H1 (cell line): ENCODE measurements at regions not wholly inside any gene's neighbourhood (a gene's known extent, or its start where the extent isn't known, plus 50 kb on each side); places are given as distances from the start of the nearest gene placed in this dataset.

Experiments used
- CTCF ChIA-PET: fragments of 300-600 bp; sonication (Branson Sonifier 250); formaldehyde crosslinking; loops from one replicate; lab custom pipeline; 2021; ENCODE audit not compliant: partially characterized antibody; lab: Charles Lee
- POLR2A ChIA-PET: fragments of 300-600 bp; sonication (Branson Sonifier 250); formaldehyde crosslinking; loops from one replicate; lab custom pipeline; 2021; ENCODE audit warnings: inconsistent platforms; ENCODE audit not compliant: partially characterized antibody; lab: Charles Lee
- DNase-seq, 2 experiments: peaks; one replicate each; pipeline versions ENCODE4 v3.0.0 to v3.0.0-alpha.2; 2010 to 2022; ENCODE audit warnings: low spot score in 2 of 2, low read depth in 1 of 2, mixed read lengths in 1 of 2
- FAIRE-seq: peaks from 2 replicates; lab custom pipeline; 2011; peaks lifted over from hg19 to GRCh38; lab: Jason Lieb, UNC
- H2AFZ ChIP-seq: 2 replicates; pipeline ENCODE4 v1.8.1; 2012; ENCODE audit warnings: low read length, inconsistent platforms
- H2AK5ac ChIP-seq: 2 replicates; pipeline ENCODE4 v1.6.1; 2013; ENCODE audit warnings: low read depth, low read length
- H2BK120ac ChIP-seq: replicated peaks from 2 replicates; pipeline ENCODE3; 2013; ENCODE audit warnings: low read depth, low read length, inconsistent platforms
- H2BK12ac ChIP-seq: 2 replicates; pipeline ENCODE4 v1.6.1; 2013; ENCODE audit warnings: low read depth, low read length
- H2BK15ac ChIP-seq: 2 replicates; pipeline ENCODE4 v1.6.1; 2013; ENCODE audit warnings: low read length
- H2BK20ac ChIP-seq: 2 replicates; pipeline ENCODE4 v1.6.1; 2013; ENCODE audit warnings: low read length
- H2BK5ac ChIP-seq: 2 replicates; pipeline ENCODE4 v1.6.1; 2013; ENCODE audit warnings: low read depth, low read length
- H3K14ac ChIP-seq: 2 replicates; pipeline ENCODE4 v1.6.1; 2013; ENCODE audit warnings: inconsistent platforms; ENCODE audit not compliant: insufficient read length
- H3K18ac ChIP-seq: 2 replicates; pipeline ENCODE4 v1.6.1; 2013; ENCODE audit warnings: low read length; ENCODE audit errors: extremely low read depth
- H3K23ac ChIP-seq: 2 replicates; pipeline ENCODE4 v1.6.1; 2013; ENCODE audit warnings: inconsistent platforms; ENCODE audit not compliant: insufficient read length
- H3K23me2 ChIP-seq: 2 replicates; pipeline ENCODE4 v1.6.1; 2013; ENCODE audit warnings: low read depth, low read length
- H3K27ac ChIP-seq: 2 replicates; pipeline ENCODE4 v1.6.1; 2011; ENCODE audit warnings: low read depth, low read length, inconsistent platforms
- H3K27me3 ChIP-seq, 4 experiments: replicated peaks in 1 of 4; 1 replicate in 1 of 4; 2 replicates in 3 of 4; pipeline versions ENCODE4 v1.6.1 to v1.8.1; 2011 to 2013; ENCODE audit warnings: low read length in 3 of 4, mild to moderate bottlenecking in 3 of 4, inconsistent platforms in 2 of 4, mixed read lengths in 2 of 4, moderate library complexity in 1 of 4; ENCODE audit not compliant: control insufficient read depth in 3 of 4, insufficient read depth in 3 of 4; ENCODE audit errors: extremely low read depth in 1 of 4
- H3K36me3 ChIP-seq, 4 experiments: 2 replicates each; pipeline versions ENCODE4 v1.6.1 to v1.8.1; 2011 to 2013; ENCODE audit warnings: mild to moderate bottlenecking in 4 of 4, low read length in 3 of 4, moderate library complexity in 2 of 4, control low read depth in 1 of 4, inconsistent platforms in 1 of 4; ENCODE audit not compliant: insufficient read depth in 4 of 4, control insufficient read depth in 2 of 4
- H3K4ac ChIP-seq: replicated peaks from 2 replicates; pipeline ENCODE3; 2013; ENCODE audit warnings: low read length, low read depth, mixed read lengths, inconsistent platforms; ENCODE audit not compliant: insufficient read length
- H3K4me1 ChIP-seq, 4 experiments: replicated peaks in 1 of 4; 1 replicate in 1 of 4; 2 replicates in 3 of 4; pipeline versions ENCODE4 v1.6.1 to v1.8.1; 2011 to 2013; ENCODE audit warnings: low read length in 3 of 4, inconsistent platforms in 2 of 4, mixed read lengths in 1 of 4; ENCODE audit not compliant: insufficient read depth in 4 of 4, control insufficient read depth in 3 of 4
- H3K4me2 ChIP-seq, 2 experiments: 2 replicates each; pipeline versions ENCODE4 v1.6.1 to v1.8.1; 2011 to 2013; ENCODE audit warnings: low read depth in 2 of 2, low read length in 2 of 2, control low read depth in 1 of 2, inconsistent platforms in 1 of 2, mild to moderate bottlenecking in 1 of 2; ENCODE audit not compliant: insufficient read depth in 1 of 2
- H3K4me3 ChIP-seq, 4 experiments: fragments of 200-600, 300-600 bp in 1 of 4; sonication (generic), shearing (Covaris generic), sonication (Bioruptor Twin) in 1 of 4; 2 replicates each; pipeline versions ENCODE4 v1.5.1 to v1.8.1; 2011 to 2016; ENCODE audit warnings: low read length in 4 of 4, low read depth in 3 of 4, control low read depth in 2 of 4, inconsistent platforms in 2 of 4, mild to moderate bottlenecking in 2 of 4, mixed read lengths in 1 of 4, moderate library complexity in 1 of 4; ENCODE audit not compliant: insufficient read depth in 2 of 4; ENCODE audit errors: extremely low read depth in 1 of 4
- H3K56ac ChIP-seq: replicated peaks from 2 replicates; pipeline ENCODE3; 2013; ENCODE audit warnings: low read depth, mild to moderate bottlenecking, mixed read lengths, low read length, inconsistent platforms; ENCODE audit not compliant: insufficient read length
- H3K79me1 ChIP-seq: 2 replicates; pipeline ENCODE4 v1.6.1; 2013; ENCODE audit warnings: low read depth, low read length, control low read depth
- H3K79me2 ChIP-seq, 2 experiments: 2 replicates each; pipeline versions ENCODE4 v1.6.1 to v1.8.1; 2012 to 2013; ENCODE audit warnings: low read length in 2 of 2, mild to moderate bottlenecking in 2 of 2, inconsistent platforms in 1 of 2; ENCODE audit not compliant: insufficient read depth in 2 of 2, control insufficient read depth in 1 of 2
- H3K9ac ChIP-seq, 4 experiments: replicated peaks in 1 of 4; 1 replicate in 1 of 4; 2 replicates in 3 of 4; pipeline versions ENCODE4 v1.6.1 to v1.8.1; 2011 to 2013; ENCODE audit warnings: low read depth in 3 of 4, low read length in 3 of 4, control low read depth in 2 of 4, mild to moderate bottlenecking in 2 of 4, moderate library complexity in 2 of 4, inconsistent platforms in 1 of 4; ENCODE audit errors: extremely low read depth in 1 of 4
- H3K9me3 ChIP-seq, 2 experiments: 2 replicates each; pipeline versions ENCODE4 v1.6.1 to v1.8.1; 2012 to 2013; ENCODE audit warnings: mild to moderate bottlenecking in 2 of 2, moderate library complexity in 2 of 2, control low read depth in 1 of 2, inconsistent platforms in 1 of 2, low read depth in 1 of 2, low read length in 1 of 2, mixed read lengths in 1 of 2; ENCODE audit not compliant: insufficient read depth in 2 of 2
- H4K20me1 ChIP-seq, 2 experiments: replicated peaks in 1 of 2; 2 replicates each; pipeline versions ENCODE3 to v1.8.1; 2011 to 2013; ENCODE audit warnings: inconsistent platforms in 2 of 2, low read length in 2 of 2, mild to moderate bottlenecking in 1 of 2; ENCODE audit not compliant: insufficient read depth in 2 of 2, control insufficient read depth in 1 of 2
- H4K5ac ChIP-seq: 2 replicates; pipeline ENCODE4 v1.6.1; 2013; ENCODE audit warnings: low read length, low read depth, mixed read lengths, inconsistent platforms; ENCODE audit not compliant: insufficient read length
- H4K8ac ChIP-seq: 2 replicates; pipeline ENCODE4 v1.8.0; 2013; ENCODE audit warnings: mild to moderate bottlenecking, moderate library complexity, low read length, inconsistent platforms; ENCODE audit not compliant: insufficient read depth; ENCODE audit errors: extremely low read depth
- H4K91ac ChIP-seq: replicated peaks from 2 replicates; pipeline ENCODE3; 2013; ENCODE audit warnings: low read length, mixed read lengths, inconsistent platforms; ENCODE audit not compliant: insufficient read length
- BCL11A ChIP-seq, 2 experiments: IDR thresholded peaks; one replicate each; pipeline ENCODE4 v1.6.1; 2011; ENCODE audit warnings: low read depth in 2 of 2, low read length in 2 of 2, mild to moderate bottlenecking in 2 of 2
- BRCA1 ChIP-seq: IDR thresholded peaks from 2 replicates; pipeline ENCODE4 v1.6.1; 2012; ENCODE audit warnings: low read depth, low read length, improper control_type of control experiment
- CHD1 ChIP-seq: IDR thresholded peaks from 2 replicates; pipeline ENCODE4 v1.6.1; 2012; ENCODE audit warnings: low read depth, low read length, improper control_type of control experiment
- CTBP2 ChIP-seq: IDR thresholded peaks from 2 replicates; pipeline ENCODE4 v1.7.0; 2011; ENCODE audit warnings: borderline replicate concordance, mild to moderate bottlenecking, moderate library complexity, mixed read lengths, low read length; ENCODE audit not compliant: insufficient read depth, insufficient read length
- GABPA ChIP-seq: IDR thresholded peaks from 2 replicates; pipeline ENCODE4 v1.6.1; 2011; ENCODE audit warnings: mild to moderate bottlenecking, low read length, moderate library complexity, borderline replicate concordance; ENCODE audit not compliant: insufficient read depth
- KDM5A ChIP-seq: fragments of 200-600 bp; IDR thresholded peaks from 2 replicates; pipeline ENCODE4 v1.7.1; 2012; ENCODE audit warnings: mild to moderate bottlenecking, low read length, inconsistent platforms, mixed read lengths
- SIN3A ChIP-seq, 2 experiments: IDR thresholded peaks in 1 of 2; conservative IDR thresholded peaks in 1 of 2; 2 replicates each; pipeline ENCODE4 v1.6.1; 2011 to 2012; ENCODE audit warnings: low read length in 2 of 2, improper control_type of control experiment in 1 of 2, low read depth in 1 of 2, mild to moderate bottlenecking in 1 of 2
- SP2 ChIP-seq: IDR thresholded peaks from 2 replicates; pipeline ENCODE4 v1.6.1; 2012; ENCODE audit warnings: mild to moderate bottlenecking, low read length, inconsistent platforms
- TBP ChIP-seq: IDR thresholded peaks from 2 replicates; pipeline ENCODE4 v1.6.1; 2011; ENCODE audit warnings: low read depth, low read length, improper control_type of control experiment
- TCF12 ChIP-seq: IDR thresholded peaks from 2 replicates; pipeline ENCODE4 v1.6.1; 2011; ENCODE audit warnings: low read depth, mild to moderate bottlenecking, low read length
- ZNF274 ChIP-seq: IDR thresholded peaks from 2 replicates; pipeline ENCODE4 v1.7.0; 2012; ENCODE audit warnings: low read length, borderline replicate concordance; ENCODE audit errors: extremely low read depth
- whole genome bisulfite sequencing, 2 experiments: shearing (Covaris generic) in 1 of 2; methylation state at CpG; one replicate each; pipeline versions ENCODE4 v1.1.6 to v1.1.7; 2013 to 2015; ENCODE audit warnings: low lambda C conversion rate in 2 of 2, mixed read lengths in 2 of 2, inconsistent platforms in 1 of 2, low coverage in 1 of 2, missing lambda C conversion rate in 1 of 2; ENCODE audit not compliant: insufficient replicate concordance in 2 of 2, insufficient coverage in 1 of 2, insufficient read length in 1 of 2; ENCODE audit errors: extremely low coverage in 1 of 2, missing lambda C conversion rate in 1 of 2; 5-methylcytosine and 5-hydroxymethylcytosine counted together
- TF ChIP-seq, protein P1 (sequence below): IDR thresholded peaks from 2 replicates; pipeline ENCODE4 v1.6.1; 2012; ENCODE audit warnings: inconsistent platforms

- Histone ChIP-seq H3K56ac (no peak overlapping the region), H3K14ac (no peak overlapping the region), H4K5ac (no peak overlapping the region), H2BK120ac (peak overlapping the region; percentile 88), H3K79me2 (no peaks in the 10 kb centered on the region), H4K91ac (peak overlapping the region; percentile 94), H3K23ac (no peak overlapping the region), H3K4me3 (no peak overlapping the region), H3K9me3 (no peaks in the 10 kb centered on the region), H3K23me2 (peaks cover 13% of the 10 kb centered on the region), H3K4ac (no peak overlapping the region), H2AK5ac (peak overlapping the region; percentile 85; the same call in 1 of the 2 replicates), H3K27ac (no peak overlapping the region), H2BK20ac (peak overlapping the region; percentile 92), H4K20me1 (peaks cover 0 to 3% of the 10 kb centered on the region in 2 experiments), H2BK12ac (peak overlapping the region; percentile 94), H2BK5ac (peak overlapping the region; percentile 89; the same call in 1 of the 2 replicates), H3K36me3 (no peaks in the 10 kb centered on the region), H3K79me1 (peaks cover 3% of the 10 kb centered on the region; the same call in 1 of the 2 replicates), H3K4me2 (peak overlapping the region in 1 of 2 experiments; percentile 47; a peak in 1 of 4 replicates), H3K18ac (peak overlapping the region; percentile 79), H4K8ac (no peak overlapping the region; the same call in 1 of the 2 replicates), H3K4me1 (peaks cover 9 to 27% (median 15%) of the 10 kb centered on the region in 4 experiments), H2BK15ac (no peak overlapping the region; the same call in 1 of the 2 replicates), H3K27me3 (no peaks in the 10 kb centered on the region), H3K9ac (no peak overlapping the region), H2AFZ (no peak overlapping the region)
- 75% methylated on average over 4 of the region's 4 CpGs; no CpG with 5 or more reads in 1 of the 2 experiments for WGBS, 2 experiments
- POLR2A ChIA-PET, result interaction anchor here (0.6 to 6.3 kb wide), 15 partner anchors 9 to 397 kb away, joined by 3 to 35 read pairs (median 3); partner anchors contain the start of genes HSP90AB1 and RSPH9
- no peak for DNase-seq
- FAIRE-seq, result no peak
- CTCF ChIA-PET, result interaction anchor here (0.8 to 3.2 kb wide), 16 partner anchors 11 to 93 kb away, joined by 3 to 15 read pairs (median 4); no protein-coding TSS in a partner anchor
- TF ChIP-seq CTBP2, result no peak
- TF ChIP-seq SIN3A (conservative IDR thresholded peaks at IDR 0.05 in 1 of 2, IDR thresholded peaks at IDR 0.05 in 1 of 2; ENCODE audit: low read depth in 1 of 2, low read length in 2 of 2), result no peak
- TF ChIP-seq CHD1, result no peak
- TF ChIP-seq BRCA1, result no peak
- no peak for TF ChIP-seq GABPA
- TF ChIP-seq, protein P1, sequence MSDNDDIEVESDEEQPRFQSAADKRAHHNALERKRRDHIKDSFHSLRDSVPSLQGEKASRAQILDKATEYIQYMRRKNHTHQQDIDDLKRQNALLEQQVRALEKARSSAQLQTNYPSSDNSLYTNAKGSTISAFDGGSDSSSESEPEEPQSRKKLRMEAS, result no peak
- no peak for TF ChIP-seq TCF12
- TF ChIP-seq SP2, result no peak
- TF ChIP-seq BCL11A (IDR thresholded peaks at IDR 0.05; ENCODE audit: low read depth in 2 of 2, low read length in 2 of 2), result no peak
- TF ChIP-seq TBP, result no peak
- TF ChIP-seq KDM5A, result no peak
- TF ChIP-seq ZNF274, result no peak
These were observed 84.8 kb downstream of the MRPL14 start for GRCh38 chr6:44042261-44042988.
